ENCODE measurements at regions not wholly inside any gene's neighbourhood (a gene's known extent, or its start where the extent isn't known, plus 50 kb on each side); places are given as distances from the start of the nearest gene placed in this dataset.
"Not testable (repeated sequence)": the region's sequence is repeated elsewhere in the genome, so short reads cannot be mapped to it uniquely, and the experiment has no call there.

GRCh38 chr13:70253834-70254233 lies 145.6 kb upstream of the KLHL1 start:
- Histone ChIP-seq H3K27ac (no peak overlapping the region), H3K4me1 (no peaks in the 10 kb centered on the region), H3K9me3 (replicated peaks) (no peaks in the 10 kb centered on the region), H3K4me3 (no peak overlapping the region), H3K27me3 (no peaks in the 10 kb centered on the region), H3K36me3 (no peaks in the 10 kb centered on the region)
- DNase-seq: peak; percentile 12 to 60

GRCh38 chr13:70253411-70253810 lies 145.2 kb upstream of the KLHL1 start:
- Histone ChIP-seq H3K36me3 (no peaks in the 10 kb centered on the region), H3K9me3 (replicated peaks) (no peaks in the 10 kb centered on the region), H3K4me1 (no peaks in the 10 kb centered on the region), H3K4me3 (no peak overlapping the region), H3K27ac (no peak overlapping the region), H3K27me3 (no peaks in the 10 kb centered on the region)
- no peak for DNase-seq

DNA sequence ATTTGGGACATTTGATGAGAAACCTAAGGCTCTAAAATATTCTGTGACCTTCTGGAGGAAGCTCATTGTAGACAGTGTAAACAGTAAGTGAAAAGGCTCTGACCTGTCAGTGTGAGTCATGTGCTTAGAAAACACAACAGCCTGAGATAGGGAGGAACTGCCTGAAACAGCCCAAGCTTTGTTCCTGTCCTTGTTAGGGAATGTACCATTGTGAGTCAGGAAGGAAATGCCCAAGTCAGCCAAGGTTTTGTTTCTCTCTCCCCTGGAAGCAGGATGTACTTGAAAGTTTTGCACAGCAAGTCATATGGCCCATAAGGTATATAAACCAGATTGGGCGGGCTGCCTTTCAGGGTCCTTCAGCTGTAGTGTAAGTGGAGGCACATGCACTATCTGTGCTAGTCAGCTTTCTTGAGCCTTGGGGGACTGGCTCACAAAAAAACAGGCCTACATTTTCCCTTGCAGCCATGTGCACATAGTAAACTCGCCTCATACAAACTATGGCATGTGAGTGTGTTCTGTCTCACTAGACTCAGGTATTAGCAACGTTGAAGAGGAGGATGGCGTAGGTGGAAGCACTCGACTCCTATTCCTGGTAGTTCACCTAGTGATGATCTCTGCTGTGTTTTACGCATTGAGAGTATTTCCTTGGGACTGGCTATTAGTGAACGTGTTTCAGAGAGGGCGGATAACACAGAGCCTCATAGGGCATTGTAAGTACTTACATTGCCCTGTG lies 141.2 kb upstream of the KLHL1 start:
- no peaks in the 10 kb centered on the region for H3K4me1 ChIP-seq
- peak in 1 of 2 experiments; percentile 8 for DNase-seq
- no peaks in the 10 kb centered on the region for H3K9me3 ChIP-seq (replicated peaks)
- H3K27me3 ChIP-seq: no peaks in the 10 kb centered on the region
- H3K27ac ChIP-seq: no peak overlapping the region
- H3K4me3 ChIP-seq: no peak overlapping the region
- no peaks in the 10 kb centered on the region for H3K36me3 ChIP-seq

- Histone ChIP-seq H3K4me1 (no peaks in the 10 kb centered on the region), H3K9me3 (replicated peaks) (no peaks in the 10 kb centered on the region), H3K4me3 (no peak overlapping the region), H3K27ac (no peak overlapping the region), H3K36me3 (no peaks in the 10 kb centered on the region), H3K27me3 (no peaks in the 10 kb centered on the region)
- DNase-seq: no peak
These were observed 128.9 kb upstream of the KLHL1 start for GRCh38 chr13:70237131-70237530.

- H3K27me3 ChIP-seq: no peaks in the 10 kb centered on the region
- H3K27ac ChIP-seq: no peak overlapping the region
- DNase-seq: no peak
- no peaks in the 10 kb centered on the region for H3K36me3 ChIP-seq
- no peak overlapping the region for H3K4me3 ChIP-seq
- no peaks in the 10 kb centered on the region for H3K9me3 ChIP-seq (replicated peaks)
- H3K4me1 ChIP-seq: no peaks in the 10 kb centered on the region
These were observed 127.3 kb upstream of the KLHL1 start for GRCh38 chr13:70235565-70235964.

GRCh38 chr13:70223911-70224310 lies 115.7 kb upstream of the KLHL1 start:
- Histone ChIP-seq H3K27ac (no peak overlapping the region), H3K36me3 (no peaks in the 10 kb centered on the region), H3K4me1 (no peaks in the 10 kb centered on the region), H3K4me3 (no peak overlapping the region), H3K27me3 (no peaks in the 10 kb centered on the region), H3K9me3 (replicated peaks) (no peaks in the 10 kb centered on the region)
- DNase-seq: no peak

- no peaks in the 10 kb centered on the region for H3K9me3 ChIP-seq (replicated peaks)
- no peaks in the 10 kb centered on the region for H3K27me3 ChIP-seq
- H3K36me3 ChIP-seq: no peaks in the 10 kb centered on the region
- no peaks in the 10 kb centered on the region for H3K4me1 ChIP-seq
- no peak for DNase-seq
- no peak overlapping the region for H3K27ac ChIP-seq
- no peak overlapping the region for H3K4me3 ChIP-seq
These were observed 114.7 kb upstream of the KLHL1 start for GRCh38 chr13:70222926-70223325.

DNA sequence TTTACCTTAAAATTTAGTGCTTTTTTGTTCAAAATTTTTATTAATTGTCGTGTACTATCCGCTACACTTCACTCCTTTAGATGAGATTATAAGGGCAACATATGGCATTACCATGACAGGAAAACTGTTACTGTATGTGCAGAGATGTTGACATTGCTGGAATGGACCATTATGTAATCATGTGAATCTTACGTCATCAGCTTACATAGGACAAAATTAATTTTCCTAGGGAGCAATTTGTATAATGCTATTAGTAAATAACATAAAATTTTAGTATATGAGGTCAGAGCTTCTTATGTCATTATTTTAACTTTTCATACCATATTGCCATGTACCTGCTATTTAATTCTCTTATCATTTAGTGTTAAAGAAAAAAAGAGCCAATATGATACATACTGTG lies 110.4 kb upstream of the KLHL1 start:
- no peak overlapping the region for H3K27ac ChIP-seq
- no peaks in the 10 kb centered on the region for H3K36me3 ChIP-seq
- H3K27me3 ChIP-seq: no peaks in the 10 kb centered on the region
- no peak for DNase-seq
- H3K4me3 ChIP-seq: no peak overlapping the region
- no peaks in the 10 kb centered on the region for H3K4me1 ChIP-seq
- no peaks in the 10 kb centered on the region for H3K9me3 ChIP-seq (replicated peaks)

DNA sequence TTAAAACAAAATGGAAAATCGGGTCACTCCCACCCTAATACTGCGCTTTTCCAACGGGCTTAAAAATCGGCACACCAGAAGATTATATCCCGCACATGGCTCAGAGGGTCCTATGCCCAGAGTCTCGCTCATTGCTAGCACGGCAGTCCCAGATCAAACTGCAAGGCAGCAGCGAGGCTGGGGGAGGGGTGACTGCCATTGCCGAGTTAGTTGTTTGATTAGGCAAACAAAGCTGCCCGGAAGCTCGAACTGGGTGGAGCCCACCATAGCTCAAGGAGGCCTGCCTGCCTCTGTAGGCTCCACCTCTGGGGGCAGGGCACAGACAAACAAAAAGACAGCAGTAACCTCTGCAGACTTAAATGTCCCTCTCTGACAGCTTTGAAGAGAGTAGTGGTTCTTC lies 100.7 kb upstream of the KLHL1 start:
- not testable (repeated sequence) for H3K36me3 ChIP-seq; H3K4me3 ChIP-seq; DNase-seq; H3K27me3 ChIP-seq; H3K27ac ChIP-seq; H3K4me1 ChIP-seq; H3K9me3 ChIP-seq (replicated peaks)

DNA sequence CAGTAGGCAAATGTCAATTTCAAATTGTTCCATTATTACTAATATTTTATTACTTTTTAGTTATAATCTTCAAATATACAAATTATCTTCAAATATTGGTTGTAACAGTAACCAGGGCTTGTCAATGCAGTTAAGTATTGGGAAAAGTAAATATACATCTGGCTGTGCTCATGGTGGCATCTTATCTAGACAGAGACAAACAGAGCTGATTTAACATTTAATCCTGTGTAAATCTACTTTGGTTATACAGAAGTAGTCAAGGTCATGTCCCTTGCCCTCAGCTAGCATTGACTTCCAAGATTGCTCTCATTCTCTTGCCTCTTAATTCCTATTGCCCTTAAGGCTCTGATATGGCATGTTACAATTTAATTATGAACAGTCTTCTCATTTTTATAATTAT lies 98.4 kb upstream of the KLHL1 start:
- Histone ChIP-seq H3K36me3 (no peaks in the 10 kb centered on the region), H3K4me1 (no peaks in the 10 kb centered on the region), H3K27me3 (no peaks in the 10 kb centered on the region)

GRCh38 chr13:70203661-70204229 lies 95.5 kb upstream of the KLHL1 start:
- Histone ChIP-seq H3K4me1 (no peaks in the 10 kb centered on the region), H3K9me3 (replicated peaks) (no peaks in the 10 kb centered on the region), H3K4me3 (no peak overlapping the region), H3K36me3 (no peaks in the 10 kb centered on the region), H3K27ac (no peak overlapping the region), H3K27me3 (no peaks in the 10 kb centered on the region)
- DNase-seq: peak; percentile 10 to 22

More for the DNA sequence above, 98.4 kb upstream of the KLHL1 start:
- no peak overlapping the region for H3K4me3 ChIP-seq
- no peak for DNase-seq
- H3K9me3 ChIP-seq (replicated peaks): no peaks in the 10 kb centered on the region
- no peak overlapping the region for H3K27ac ChIP-seq

- Histone ChIP-seq H3K27me3 (no peaks in the 10 kb centered on the region), H3K36me3 (no peaks in the 10 kb centered on the region), H3K4me1 (peaks cover 20% of the 10 kb centered on the region), H3K4me3 (no peak overlapping the region), H3K9me3 (replicated peaks) (no peaks in the 10 kb centered on the region), H3K27ac (no peak overlapping the region)
- DNase-seq: no peak
These were observed 82.8 kb upstream of the KLHL1 start for GRCh38 chr13:70191034-70191433.

DNA sequence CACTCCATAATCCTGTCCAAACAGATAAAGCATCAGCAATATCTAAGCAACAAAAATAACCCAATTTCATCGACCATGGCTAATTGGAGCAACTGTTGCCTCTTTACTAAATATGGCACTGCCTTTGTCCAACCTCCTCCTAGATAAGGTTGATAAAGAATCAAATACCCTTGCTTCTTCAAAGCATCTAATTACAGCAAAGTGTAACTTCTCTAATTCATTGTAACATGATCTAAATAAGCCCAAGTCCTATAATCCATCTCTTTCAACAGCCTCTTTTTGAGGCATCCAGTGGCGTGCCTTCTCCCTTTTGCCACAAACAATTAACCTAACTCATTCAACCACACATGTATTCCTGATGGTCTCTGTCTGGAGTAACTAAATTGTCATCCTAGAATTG lies 81.7 kb upstream of the KLHL1 start:
- H3K4me1 ChIP-seq: peaks cover 20% of the 10 kb centered on the region
- DNase-seq: peak; percentile 42 to 76

GRCh38 chr13:70188567-70188966 lies 80.3 kb upstream of the KLHL1 start:
- Histone ChIP-seq H3K4me3 (no peak overlapping the region), H3K36me3 (no peaks in the 10 kb centered on the region), H3K9me3 (replicated peaks) (no peaks in the 10 kb centered on the region), H3K4me1 (peaks cover 20% of the 10 kb centered on the region), H3K27me3 (no peaks in the 10 kb centered on the region), H3K27ac (no peak overlapping the region)
- peak in 1 of 2 experiments; percentile 19 for DNase-seq

More for the DNA sequence above, 81.7 kb upstream of the KLHL1 start:
- no peaks in the 10 kb centered on the region for H3K27me3 ChIP-seq
- H3K9me3 ChIP-seq (replicated peaks): no peaks in the 10 kb centered on the region
- H3K4me3 ChIP-seq: no peak overlapping the region
- peak overlapping the region; percentile 67 for H3K27ac ChIP-seq
- no peaks in the 10 kb centered on the region for H3K36me3 ChIP-seq

DNA sequence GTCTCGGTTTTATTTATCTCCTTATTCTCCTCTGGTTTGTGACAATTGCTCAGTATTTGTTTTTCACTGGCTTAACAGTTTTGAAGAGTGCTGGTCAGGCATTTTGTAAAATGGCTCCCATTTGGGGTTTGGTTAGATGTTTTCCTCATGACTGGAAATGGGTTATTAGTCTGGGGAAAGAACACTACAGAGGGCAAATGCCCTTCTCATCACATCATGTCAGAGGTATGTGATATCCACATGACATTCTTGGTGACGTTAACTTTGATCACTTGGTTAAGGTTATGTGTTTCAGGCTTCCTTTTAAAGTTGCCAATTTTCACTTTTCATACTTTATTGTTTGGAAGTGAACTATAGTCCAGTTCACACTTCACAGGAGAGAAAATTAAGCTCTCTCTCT lies 74.8 kb upstream of the KLHL1 start:
- Histone ChIP-seq H3K27me3 (no peaks in the 10 kb centered on the region), H3K4me3 (no peak overlapping the region), H3K9me3 (replicated peaks) (no peaks in the 10 kb centered on the region), H3K4me1 (no peaks in the 10 kb centered on the region; the same call in 1 of the 2 replicates), H3K36me3 (no peaks in the 10 kb centered on the region), H3K27ac (no peak overlapping the region)
- DNase-seq: no peak
